ENCODE measurements at regions not wholly inside any gene's neighbourhood (a gene's known extent, or its start where the extent isn't known, plus 50 kb on each side); places are given as distances from the start of the nearest gene placed in this dataset.

DNA sequence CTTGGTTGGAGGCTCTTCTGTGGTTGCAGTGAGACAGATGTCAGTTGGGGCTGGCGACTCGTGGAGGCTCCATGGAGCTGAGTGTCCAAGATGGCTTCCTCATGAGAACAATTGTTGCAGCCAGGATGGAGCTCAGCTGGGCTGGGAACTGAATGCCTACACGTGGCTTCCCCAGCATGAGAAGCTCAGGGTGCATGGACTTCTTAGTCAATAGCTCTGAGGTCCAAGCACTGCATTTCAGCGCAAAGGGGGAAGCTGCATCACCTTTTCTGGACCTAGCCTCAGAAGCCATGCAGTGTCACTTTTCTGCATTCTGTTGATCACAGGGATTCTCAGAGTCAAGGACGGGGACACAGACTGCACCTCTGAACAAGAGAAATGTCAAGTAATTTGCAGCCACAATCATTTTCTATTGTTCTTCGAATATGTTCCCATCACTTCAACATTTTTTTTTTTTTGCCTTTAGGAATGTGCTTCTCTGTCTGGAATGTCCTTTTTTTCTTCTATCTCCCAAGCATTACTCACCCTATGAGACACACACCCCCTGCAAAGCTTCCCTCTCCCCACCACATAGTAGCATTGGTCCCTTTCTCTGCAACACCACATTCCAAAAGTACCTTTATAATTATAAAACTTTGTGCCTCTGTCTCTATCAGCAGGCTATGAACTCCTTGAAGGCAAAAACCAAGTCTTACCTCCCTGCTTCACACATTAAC lies 57.5 kb upstream of the STK32A start:
- TF ChIP-seq, protein P1, sequence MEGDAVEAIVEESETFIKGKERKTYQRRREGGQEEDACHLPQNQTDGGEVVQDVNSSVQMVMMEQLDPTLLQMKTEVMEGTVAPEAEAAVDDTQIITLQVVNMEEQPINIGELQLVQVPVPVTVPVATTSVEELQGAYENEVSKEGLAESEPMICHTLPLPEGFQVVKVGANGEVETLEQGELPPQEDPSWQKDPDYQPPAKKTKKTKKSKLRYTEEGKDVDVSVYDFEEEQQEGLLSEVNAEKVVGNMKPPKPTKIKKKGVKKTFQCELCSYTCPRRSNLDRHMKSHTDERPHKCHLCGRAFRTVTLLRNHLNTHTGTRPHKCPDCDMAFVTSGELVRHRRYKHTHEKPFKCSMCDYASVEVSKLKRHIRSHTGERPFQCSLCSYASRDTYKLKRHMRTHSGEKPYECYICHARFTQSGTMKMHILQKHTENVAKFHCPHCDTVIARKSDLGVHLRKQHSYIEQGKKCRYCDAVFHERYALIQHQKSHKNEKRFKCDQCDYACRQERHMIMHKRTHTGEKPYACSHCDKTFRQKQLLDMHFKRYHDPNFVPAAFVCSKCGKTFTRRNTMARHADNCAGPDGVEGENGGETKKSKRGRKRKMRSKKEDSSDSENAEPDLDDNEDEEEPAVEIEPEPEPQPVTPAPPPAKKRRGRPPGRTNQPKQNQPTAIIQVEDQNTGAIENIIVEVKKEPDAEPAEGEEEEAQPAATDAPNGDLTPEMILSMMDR (IDR thresholded peaks at IDR 0.05): no peak
- TF ChIP-seq POLR2A (IDR thresholded peaks at IDR 0.05): no peak
- WGBS, 2 donors: 66 to 79% methylated on average over 6 of the region's 6 CpGs
- no peaks in the 10 kb centered on the region for H3K9me3 ChIP-seq
- H3K27ac ChIP-seq: no peak overlapping the region
- intact Hi-C loops (cut with DNase I; ENCODE audit: low total_unique reads): no loop called here
- no peaks in the 10 kb centered on the region for H3K4me1 ChIP-seq
- no peak for DNase-seq
- no peaks in the 10 kb centered on the region for H3K36me3 ChIP-seq (ENCODE audit: low read depth, missing control alignments)
- H3K27me3 ChIP-seq: no peaks in the 10 kb centered on the region
- no peak overlapping the region for H3K4me3 ChIP-seq

DNA sequence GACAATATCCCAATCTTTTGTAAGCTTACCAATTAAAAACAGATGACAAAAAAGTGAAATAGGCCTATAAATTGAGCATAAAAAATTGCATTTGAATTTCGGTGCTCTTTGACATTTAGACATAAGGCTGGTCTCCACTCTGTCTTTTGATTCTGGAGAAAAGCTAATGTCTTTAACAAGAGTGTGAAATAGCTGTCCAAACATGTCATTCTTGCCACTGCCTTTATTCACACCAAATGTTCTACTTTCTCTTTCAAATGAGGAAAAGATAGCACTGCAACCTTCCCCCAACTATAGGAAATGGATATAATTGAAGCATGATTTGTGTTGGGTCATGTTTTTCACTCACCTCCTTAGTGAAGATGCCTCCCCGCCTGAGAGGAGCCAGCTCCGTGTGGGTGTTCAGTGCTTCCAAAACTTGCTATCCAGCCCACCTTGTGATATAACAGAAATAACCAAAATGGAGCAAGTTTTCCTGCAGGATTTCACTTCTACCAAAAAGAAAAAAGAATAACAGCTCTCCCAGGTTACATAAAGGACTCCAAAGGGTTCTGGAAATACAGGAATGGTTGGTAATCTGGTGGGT lies 55.2 kb upstream of the STK32A start:
- no peak overlapping the region for H3K27ac ChIP-seq
- no peaks in the 10 kb centered on the region for H3K4me1 ChIP-seq
- intact Hi-C loops (cut with DNase I; ENCODE audit: low total_unique reads): no loop called here
- no peak overlapping the region for H3K4me3 ChIP-seq
- H3K9me3 ChIP-seq: no peaks in the 10 kb centered on the region
- no peak for DNase-seq
- WGBS, 2 donors: 56 to 72% methylated on average over 3 of the region's 3 CpGs
- no peaks in the 10 kb centered on the region for H3K36me3 ChIP-seq (ENCODE audit: low read depth, missing control alignments)
- TF ChIP-seq, protein P1 (IDR thresholded peaks at IDR 0.05): no peak
- TF ChIP-seq POLR2A (IDR thresholded peaks at IDR 0.05): no peak
- no peaks in the 10 kb centered on the region for H3K27me3 ChIP-seq

DNA sequence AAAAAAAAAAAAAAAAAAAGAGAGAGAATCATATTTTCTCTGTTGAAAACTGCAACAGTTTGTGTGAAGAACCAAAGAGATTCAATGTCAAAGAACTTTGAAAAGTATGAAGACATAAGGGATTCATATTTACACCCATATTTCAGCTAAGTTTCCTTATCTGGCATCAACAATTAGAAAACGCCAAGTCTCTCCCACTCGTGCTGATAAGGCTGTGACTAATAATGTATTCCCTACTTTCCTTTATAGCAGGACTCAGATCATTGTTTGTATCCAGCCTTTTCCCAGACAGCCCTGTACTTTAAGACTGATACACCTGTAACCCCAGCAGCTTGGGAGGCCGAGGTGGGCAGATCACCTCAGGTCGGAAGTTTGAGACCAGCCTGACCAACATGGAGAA lies 54.1 kb upstream of the STK32A start:
- Histone ChIP-seq H3K4me1 (no peaks in the 10 kb centered on the region), H3K27ac (no peak overlapping the region), H3K36me3 (ENCODE audit: low read depth, missing control alignments) (no peaks in the 10 kb centered on the region), H3K27me3 (no peaks in the 10 kb centered on the region), H3K4me3 (no peak overlapping the region), H3K9me3 (no peaks in the 10 kb centered on the region)
- DNase-seq: no peak
- no peak for TF ChIP-seq POLR2A (IDR thresholded peaks at IDR 0.05)
- TF ChIP-seq, protein P1 (IDR thresholded peaks at IDR 0.05): no peak
- intact Hi-C loops (cut with DNase I; ENCODE audit: low total_unique reads): no loop called here
- 62 to 70% methylated on average over 4 of the region's 4 CpGs for WGBS, 2 donors
